ENCODE measurements at regions not wholly inside any gene's neighbourhood (a gene's known extent, or its start where the extent isn't known, plus 50 kb on each side); places are given as distances from the start of the nearest gene placed in this dataset.

DNA sequence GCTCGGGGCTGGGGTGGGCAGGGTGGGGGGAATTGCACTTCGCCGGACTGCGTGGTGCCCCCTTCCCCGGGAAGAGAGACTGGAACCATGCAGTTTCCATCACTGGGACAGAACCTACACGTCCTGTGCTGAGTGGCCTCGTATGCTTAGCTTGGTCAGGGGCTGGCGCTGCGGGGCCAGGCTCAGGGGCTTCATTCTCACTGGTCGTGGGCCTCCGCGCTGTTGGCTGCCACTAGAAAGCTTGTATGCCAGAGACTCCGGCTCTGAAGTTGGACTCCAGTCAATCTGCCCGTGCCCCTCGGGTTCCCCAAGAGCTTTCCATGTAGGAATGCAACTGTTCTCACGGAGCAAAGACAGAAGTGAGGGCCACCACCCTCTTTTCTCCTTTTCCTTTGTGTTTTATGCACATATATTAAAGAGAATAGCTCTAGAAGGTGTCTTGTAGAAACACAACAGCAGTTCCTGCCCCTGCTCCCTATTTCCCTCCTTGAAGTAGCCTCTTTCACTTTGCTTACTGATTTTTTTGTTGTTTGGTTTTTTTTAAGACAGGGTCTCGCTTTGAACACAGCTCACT lies 64.0 kb upstream of the YWHAQ start:
- no peak for TF ChIP-seq POLR2A (IDR thresholded peaks at IDR 0.05)
- TF ChIP-seq, protein P1, sequence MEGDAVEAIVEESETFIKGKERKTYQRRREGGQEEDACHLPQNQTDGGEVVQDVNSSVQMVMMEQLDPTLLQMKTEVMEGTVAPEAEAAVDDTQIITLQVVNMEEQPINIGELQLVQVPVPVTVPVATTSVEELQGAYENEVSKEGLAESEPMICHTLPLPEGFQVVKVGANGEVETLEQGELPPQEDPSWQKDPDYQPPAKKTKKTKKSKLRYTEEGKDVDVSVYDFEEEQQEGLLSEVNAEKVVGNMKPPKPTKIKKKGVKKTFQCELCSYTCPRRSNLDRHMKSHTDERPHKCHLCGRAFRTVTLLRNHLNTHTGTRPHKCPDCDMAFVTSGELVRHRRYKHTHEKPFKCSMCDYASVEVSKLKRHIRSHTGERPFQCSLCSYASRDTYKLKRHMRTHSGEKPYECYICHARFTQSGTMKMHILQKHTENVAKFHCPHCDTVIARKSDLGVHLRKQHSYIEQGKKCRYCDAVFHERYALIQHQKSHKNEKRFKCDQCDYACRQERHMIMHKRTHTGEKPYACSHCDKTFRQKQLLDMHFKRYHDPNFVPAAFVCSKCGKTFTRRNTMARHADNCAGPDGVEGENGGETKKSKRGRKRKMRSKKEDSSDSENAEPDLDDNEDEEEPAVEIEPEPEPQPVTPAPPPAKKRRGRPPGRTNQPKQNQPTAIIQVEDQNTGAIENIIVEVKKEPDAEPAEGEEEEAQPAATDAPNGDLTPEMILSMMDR (IDR thresholded peaks at IDR 0.05 in 8 of 11, conservative IDR thresholded peaks at IDR 0.05 in 3 of 11), result no peak
